ENCODE measurements at regions not wholly inside any gene's neighbourhood (a gene's known extent, or its start where the extent isn't known, plus 50 kb on each side); places are given as distances from the start of the nearest gene placed in this dataset.

DNA sequence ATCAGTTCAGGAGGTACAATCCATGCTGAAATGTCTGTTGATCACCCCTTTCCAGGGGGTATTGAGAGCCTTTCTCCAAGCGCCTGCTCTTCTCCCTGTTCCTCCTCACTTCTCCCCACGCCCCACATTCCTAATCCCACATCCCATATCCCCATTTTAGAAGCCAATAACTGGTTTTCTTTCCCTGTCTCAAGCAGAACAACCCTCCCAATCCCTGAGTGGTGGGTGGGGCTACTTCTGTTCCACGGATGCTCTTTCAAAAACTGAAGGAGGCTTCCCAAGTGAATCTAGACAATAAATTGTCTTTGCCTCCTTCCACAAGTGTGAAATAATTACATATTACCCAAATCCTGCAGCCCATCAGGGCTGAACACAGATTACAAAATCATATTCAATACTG is 77.0 kb upstream of the SEMA6A start:
- DNase-seq (ENCODE audit: low spot score): no peak

DNA sequence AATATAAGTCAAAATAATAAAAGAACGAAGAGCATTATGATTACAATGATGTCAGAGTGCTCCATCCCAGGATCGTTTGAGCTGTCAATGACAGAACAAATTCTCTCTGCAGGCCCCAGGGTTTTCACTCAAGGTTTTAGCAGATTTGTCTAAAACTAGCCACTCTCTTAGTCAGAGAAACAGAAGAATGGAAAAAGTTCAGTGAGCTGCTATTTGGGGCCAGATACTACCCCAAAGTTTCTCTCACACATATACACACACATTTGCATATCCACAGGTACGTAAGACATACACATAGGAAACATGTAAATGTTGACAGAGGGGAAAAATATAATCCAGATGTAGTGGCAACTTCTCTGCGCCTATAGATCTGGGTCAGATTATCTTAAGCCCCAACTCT is 76.3 kb upstream of the SEMA6A start:
- no peak for DNase-seq (ENCODE audit: low spot score)

DNA sequence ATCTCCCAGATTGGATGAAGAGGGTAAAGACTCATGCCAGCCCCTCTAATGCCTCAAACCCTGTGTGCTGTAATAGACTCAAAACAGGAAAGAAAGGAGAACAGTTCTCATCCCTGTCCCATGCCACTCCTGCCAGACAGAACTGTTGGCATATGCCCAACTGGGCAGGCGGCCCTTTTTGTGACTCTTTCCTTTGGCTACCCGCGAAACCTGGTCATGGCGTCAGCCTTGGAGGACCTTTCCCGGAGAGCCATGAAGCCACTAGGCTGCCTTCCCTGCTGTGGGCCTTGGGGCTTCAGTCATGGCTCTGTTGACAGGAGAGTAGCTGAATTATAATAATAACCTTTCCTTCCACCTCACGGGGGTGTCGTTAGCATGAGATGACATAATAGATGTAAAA is 75.9 kb upstream of the SEMA6A start:
- no peak for DNase-seq (ENCODE audit: low spot score)

DNA sequence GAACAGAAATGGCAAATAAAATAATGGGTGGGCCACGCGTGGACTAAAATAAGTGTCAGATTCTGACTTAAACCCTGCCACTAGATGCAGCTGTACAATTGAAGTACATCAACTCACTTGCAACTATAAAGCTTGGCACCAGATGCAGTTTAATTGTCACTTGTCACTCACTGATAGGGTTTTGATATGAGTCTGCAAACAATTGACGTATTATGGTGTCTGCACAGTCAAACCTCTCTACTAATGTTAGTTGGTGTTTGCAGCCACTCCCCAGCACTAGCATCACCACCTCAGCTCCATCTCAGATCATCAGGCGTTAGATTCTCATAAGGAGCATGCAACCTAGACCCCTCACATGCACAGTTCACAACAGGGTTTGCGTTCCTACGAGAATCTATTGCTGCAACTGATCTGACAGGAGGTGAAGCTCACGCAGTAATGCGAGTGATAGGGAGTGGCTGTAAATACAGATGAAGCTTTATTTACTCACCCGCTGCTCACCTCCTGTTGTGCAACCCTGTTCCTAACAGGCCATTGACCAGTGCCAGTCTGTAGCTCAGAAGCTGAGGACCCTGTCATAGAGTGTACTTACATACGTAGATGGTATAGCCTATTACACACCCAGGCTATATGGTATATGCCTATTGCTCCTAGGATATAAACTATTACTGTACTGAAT is 72.1 kb upstream of the SEMA6A start:
- no peak for DNase-seq (ENCODE audit: low spot score)

DNA sequence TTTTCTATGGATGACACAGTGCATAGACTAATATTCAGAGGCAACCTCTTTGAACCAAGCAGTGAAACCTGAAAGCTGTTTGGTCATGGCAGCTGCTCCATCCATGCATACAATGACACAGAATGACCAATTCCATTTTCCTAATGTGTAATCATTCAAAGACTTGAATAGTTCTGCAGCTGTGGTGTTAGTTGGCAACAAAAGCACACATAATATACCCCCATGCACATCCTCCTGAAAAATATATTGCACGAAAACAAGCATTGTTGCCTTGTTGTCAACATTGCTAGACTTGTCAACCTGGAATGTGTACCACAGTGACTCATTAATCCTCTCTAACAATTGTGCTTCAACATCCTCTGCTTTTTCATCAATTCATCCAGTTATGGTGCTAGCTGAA is 71.0 kb upstream of the SEMA6A start:
- no peak for DNase-seq (ENCODE audit: low spot score)

DNA sequence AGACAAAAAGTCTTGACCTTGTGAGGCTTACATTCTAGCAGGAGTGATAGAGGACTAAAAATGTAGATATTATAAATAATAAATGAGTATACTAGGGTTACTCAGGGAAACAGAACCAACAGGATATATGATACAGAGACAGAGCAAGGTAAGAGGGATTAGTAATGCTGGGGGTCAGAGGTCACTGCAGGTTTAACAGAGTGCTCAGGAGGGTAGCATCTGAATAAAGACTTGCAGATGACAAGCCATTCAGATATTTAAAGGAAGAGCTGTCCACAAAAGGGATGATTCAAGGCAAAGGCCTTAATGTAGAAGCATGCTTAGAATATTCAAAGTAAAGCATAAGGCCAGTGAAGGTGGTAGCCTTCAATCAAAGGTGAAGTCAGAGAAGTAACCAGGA is 65.6 kb upstream of the SEMA6A start:
- no peak for DNase-seq (ENCODE audit: low spot score)

DNA sequence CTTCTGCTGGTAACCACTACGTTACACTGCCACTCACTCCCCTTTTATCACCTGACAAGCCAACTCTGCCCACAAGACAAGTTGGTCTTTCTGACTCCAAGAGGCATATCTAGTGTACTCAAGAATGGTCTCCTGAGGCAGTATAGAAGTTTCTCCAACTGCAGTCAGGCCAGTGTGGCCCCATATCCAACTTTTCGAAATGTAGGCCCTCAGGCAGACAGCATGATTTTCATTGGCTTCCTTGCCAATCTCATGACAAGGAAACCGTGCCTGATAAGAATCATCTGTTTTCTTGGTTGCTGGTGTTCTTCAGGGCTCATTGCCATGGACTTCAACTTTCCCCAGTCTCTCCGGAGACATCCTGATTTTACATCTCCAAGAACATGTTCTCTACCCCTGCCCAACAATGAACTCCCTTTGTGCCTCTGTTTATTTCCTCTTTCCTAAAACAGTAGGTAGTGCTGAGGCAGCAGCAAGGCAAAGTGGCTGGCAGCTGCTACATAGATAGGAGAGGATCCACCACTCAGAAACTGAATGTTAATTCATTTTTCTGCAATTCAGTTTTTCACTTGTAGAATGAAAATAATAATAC is 62.6 kb upstream of the SEMA6A start:
- no peak for DNase-seq (ENCODE audit: low spot score)

DNA sequence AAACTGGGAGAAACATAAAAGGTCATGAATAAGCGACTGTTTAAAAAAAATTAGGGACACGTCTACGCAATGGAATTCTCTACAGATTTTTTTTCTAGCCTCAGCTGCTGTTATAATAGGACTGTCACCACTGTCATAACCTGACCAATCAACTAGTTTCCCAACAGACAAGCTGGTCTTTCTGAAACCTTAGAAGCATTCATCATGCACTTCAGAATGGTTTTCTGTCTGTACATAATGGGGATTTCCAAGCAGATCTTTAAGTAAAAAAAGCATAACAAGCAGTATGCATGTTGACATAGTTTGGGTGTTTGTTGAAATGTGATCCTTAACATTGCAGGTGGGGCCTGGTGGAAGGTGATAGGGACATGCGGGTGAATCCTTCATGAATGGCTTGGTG is 58.3 kb upstream of the SEMA6A start:
- no peak for DNase-seq (ENCODE audit: low spot score)

DNA sequence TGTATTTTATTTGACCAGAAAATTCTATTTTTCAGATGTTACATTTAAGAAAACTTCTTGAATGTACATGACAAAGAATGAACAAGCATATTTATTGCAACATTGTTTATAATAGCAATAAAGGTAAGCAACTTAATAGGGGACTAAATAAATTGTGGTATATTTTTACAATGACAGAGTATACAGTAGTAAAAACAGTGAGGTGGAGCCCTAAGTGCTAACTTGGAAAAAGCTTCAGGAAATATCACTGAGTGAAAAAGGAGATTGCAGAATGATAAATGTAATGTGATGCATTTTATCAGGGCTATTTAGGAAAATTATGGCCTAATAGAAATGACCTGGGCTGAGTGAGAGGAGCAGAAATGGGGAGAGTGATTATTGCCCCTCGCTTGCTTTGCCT is 56.5 kb upstream of the SEMA6A start:
- no peak for DNase-seq (ENCODE audit: low spot score)

DNA sequence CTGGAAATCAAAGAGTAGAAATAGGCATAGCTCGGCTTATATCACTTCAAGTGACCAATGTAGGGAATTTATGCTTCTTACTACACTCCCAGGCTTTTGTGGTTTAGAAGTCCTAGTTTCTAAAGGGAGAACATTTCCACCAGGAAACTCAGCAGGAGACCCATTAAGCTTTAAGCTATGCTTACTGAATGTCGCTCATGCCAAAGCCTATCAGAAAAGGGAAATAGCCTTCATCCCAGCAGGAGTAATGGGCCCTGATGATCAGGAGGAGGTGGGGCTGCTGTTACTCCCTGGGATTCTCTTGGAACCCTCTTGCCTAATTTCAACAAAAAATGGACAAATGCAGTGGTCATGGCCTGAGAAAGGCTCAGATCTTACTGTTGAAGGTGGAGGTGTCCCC is 54.5 kb upstream of the SEMA6A start:
- DNase-seq (ENCODE audit: low spot score): no peak

DNA sequence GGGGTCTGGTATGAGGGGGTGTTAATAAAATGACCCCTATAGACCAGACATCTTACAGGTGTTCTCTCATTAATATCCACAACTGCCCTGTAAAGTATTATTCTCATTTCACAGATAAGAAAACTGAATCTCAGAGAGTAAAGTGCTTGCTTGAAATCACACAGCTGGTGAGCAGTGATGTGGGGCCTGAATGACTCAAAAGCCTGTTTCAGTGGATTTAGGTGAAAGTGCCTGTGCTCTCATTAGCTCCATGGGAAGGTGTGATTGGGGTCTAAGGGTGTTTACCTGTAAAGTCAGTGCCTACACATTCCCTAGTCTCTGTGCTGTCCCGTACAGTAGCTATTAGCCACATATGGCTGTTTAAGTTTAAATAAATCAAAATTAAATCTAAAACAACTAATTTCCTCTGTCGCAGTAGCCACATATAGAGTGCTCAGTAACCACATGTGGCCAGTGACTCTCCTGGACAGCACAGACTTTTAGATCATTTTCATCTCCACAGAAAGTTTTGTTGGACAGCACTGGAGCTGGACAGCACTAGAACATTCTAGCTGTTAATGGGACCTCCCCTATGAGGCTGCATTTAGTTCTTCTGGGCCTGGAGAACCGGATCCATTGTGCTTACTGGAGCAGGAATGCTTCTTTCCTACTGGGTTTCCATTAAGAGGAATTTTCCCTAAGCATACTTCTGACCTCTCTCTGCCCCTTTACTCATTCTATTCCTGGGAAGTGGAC is 52.5 kb upstream of the SEMA6A start:
- no peak for DNase-seq (ENCODE audit: low spot score)

DNA sequence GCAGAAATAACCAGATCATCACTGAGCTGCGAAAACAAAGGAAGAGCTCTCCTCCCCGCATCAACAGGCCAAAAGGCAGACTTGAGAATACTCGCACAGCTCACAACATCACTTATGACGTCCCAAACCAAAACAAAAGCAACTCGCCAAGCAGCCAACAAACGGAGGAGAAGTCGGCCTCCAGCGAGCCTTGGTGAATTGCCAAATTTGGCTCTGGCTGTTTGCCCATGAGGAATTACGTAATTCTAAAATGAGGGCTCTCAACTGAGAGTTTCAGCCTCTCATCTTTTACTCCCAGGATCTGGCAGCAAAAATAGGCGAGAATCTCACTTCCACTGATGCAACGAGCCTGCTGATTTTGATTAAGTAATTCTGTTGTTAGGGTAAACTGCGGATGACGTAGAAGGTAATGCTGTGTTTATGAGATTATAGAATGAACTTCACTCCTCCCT is 51.7 kb upstream of the SEMA6A start:
- no peak for DNase-seq (ENCODE audit: low spot score)
